Right lobe of liver (tissue), 6 donors: ENCODE measurements at regions not wholly inside any gene's neighbourhood (a gene's known extent, or its start where the extent isn't known, plus 50 kb on each side); places are given as distances from the start of the nearest gene placed in this dataset.
"Not testable (repeated sequence)": the region's sequence is repeated elsewhere in the genome, so short reads cannot be mapped to it uniquely, and the experiment has no call there.

Experiments
- ATAC-seq, 4 donors: fragments of 200-7000 bp; cut with Tn5 transposase; one replicate each; pipeline ENCODE4 v1.9.1; 2020; ENCODE audit warnings: mild to moderate bottlenecking in 4 of 4, moderate library complexity in 4 of 4
- DNase-seq, 3 donors: peaks; one replicate each; pipeline ENCODE4 v3.0.0-alpha.2; 2020
- H3K27ac ChIP-seq, 3 donors: fragments of 200-600 bp; one replicate each; pipeline ENCODE4 v1.8.0; 2022
- H3K27me3 ChIP-seq, 2 donors: fragments of 200-600 bp; one replicate each; pipeline ENCODE4 v1.8.0; 2022
- H3K36me3 ChIP-seq, 4 donors: fragments of 200-600 bp; sonication (generic) in 1 of 4; one replicate each; pipeline versions ENCODE4 v1.5.1 to v1.8.0; 2017 to 2022; ENCODE audit warnings: control low read depth in 1 of 4
- H3K4me1 ChIP-seq, 4 donors: fragments of 200-600 bp; sonication (generic) in 1 of 4; one replicate each; pipeline versions ENCODE4 v1.5.1 to v1.8.0; 2017 to 2022; ENCODE audit warnings: control low read depth in 1 of 4
- H3K4me3 ChIP-seq, 3 donors: fragments of 200-600 bp; one replicate each; pipeline ENCODE4 v1.8.0; 2022
- H3K9me3 ChIP-seq, 4 donors: fragments of 200-600 bp; sonication (generic) in 1 of 4; one replicate each; pipeline versions ENCODE4 v1.5.1 to v1.8.0; 2017 to 2022; ENCODE audit warnings: control low read depth in 1 of 4
- CTCF ChIP-seq, 4 donors: fragments of 200-600 bp in 3 of 4; fragments of 450-650 bp in 1 of 4; IDR thresholded peaks; one replicate each; pipeline versions ENCODE4 v1.5.1 to v1.8.0; 2016 to 2022; ENCODE audit warnings: antibody characterized with exemption in 4 of 4, mild to moderate bottlenecking in 2 of 4
- POLR2A ChIP-seq: fragments of 450-650 bp; IDR thresholded peaks from one replicate; pipeline ENCODE4 v1.6.1; 2017; ENCODE audit warnings: antibody characterized with exemption, mild to moderate bottlenecking
- WGBS: methylation state at CpG from one replicate; pipeline ENCODE4 v1.1.6; 2018; ENCODE audit warnings: low coverage, low lambda C conversion rate; ENCODE audit not compliant: insufficient coverage; ENCODE audit errors: missing lambda C conversion rate; 5-methylcytosine and 5-hydroxymethylcytosine counted together
- intact Hi-C, 2 donors: fragments of 100-400 bp; cut with DNase I; formaldehyde crosslinking; loops; one replicate each; pipeline versions ENCODE4 v1.11.2 to v1.14.1; 2022
- donor health status: DM: no; HTN: yes; CAD: no.
- donor health status: DM: no; HTN: no; CAD: no.
- donor health status: DM: no; HTN: no; CAD: no.
- donor health status: DM: no; HTN: yes; CAD: no.
- donor health status: DM: no; HTN: yes; CAD: no.

GRCh38 chr5:27450607-27451006 lies 412.2 kb upstream of the CDH9 start:
- intact Hi-C loops, result no loop called here
- no peak overlapping the region for H3K27ac ChIP-seq
- H3K27me3 ChIP-seq, result no peaks in the 10 kb centered on the region
- no peak for DNase-seq
- no peaks in the 10 kb centered on the region for H3K4me1 ChIP-seq
- ATAC-seq, result no peak
- no peak overlapping the region for H3K4me3 ChIP-seq
- H3K9me3 ChIP-seq, result no peaks in the 10 kb centered on the region
- 45% methylated on average over 3 of the region's 3 CpGs for WGBS
- no peak for TF ChIP-seq CTCF (IDR thresholded peaks at IDR 0.05)
- no peak for TF ChIP-seq POLR2A
- no peaks in the 10 kb centered on the region for H3K36me3 ChIP-seq

- ATAC-seq, H3K27me3 ChIP-seq, H3K9me3 ChIP-seq, H3K4me3 ChIP-seq, H3K4me1 ChIP-seq, H3K27ac ChIP-seq, intact Hi-C loops, H3K36me3 ChIP-seq, DNase-seq: not testable (repeated sequence)
- no CpG with 5 or more reads among the region's 20 CpGs for WGBS
These were observed 401.0 kb upstream of the CDH9 start for GRCh38 chr5:27439383-27439782.

GRCh38 chr5:27437594-27438200 lies 399.3 kb upstream of the CDH9 start:
- WGBS, result 76% methylated on average over 2 of the region's 2 CpGs
- DNase-seq (no peak), ATAC-seq (no peak)
- Histone ChIP-seq H3K9me3 (no peaks in the 10 kb centered on the region), H3K4me1 (no peaks in the 10 kb centered on the region), H3K36me3 (no peaks in the 10 kb centered on the region), H3K27me3 (no peaks in the 10 kb centered on the region), H3K4me3 (no peak overlapping the region), H3K27ac (no peak overlapping the region)
- intact Hi-C loops, result no loop called here
- TF ChIP-seq POLR2A (no peak), CTCF (IDR thresholded peaks at IDR 0.05) (no peak)

- TF ChIP-seq POLR2A, result no peak
- TF ChIP-seq CTCF (IDR thresholded peaks at IDR 0.05), result no peak
- Histone ChIP-seq H3K27me3 (no peaks in the 10 kb centered on the region), H3K27ac (no peak overlapping the region), H3K4me3 (no peak overlapping the region), H3K36me3 (no peaks in the 10 kb centered on the region), H3K9me3 (no peaks in the 10 kb centered on the region), H3K4me1 (no peaks in the 10 kb centered on the region)
- DNase-seq (no peak), ATAC-seq (no peak)
- intact Hi-C loops, result no loop called here
- WGBS, result 66% methylated on average over 4 of the region's 4 CpGs
These were observed 395.9 kb upstream of the CDH9 start for GRCh38 chr5:27434335-27434734.

- no peaks in the 10 kb centered on the region for H3K9me3 ChIP-seq
- H3K4me3 ChIP-seq, result no peak overlapping the region
- DNase-seq (no peak), ATAC-seq (no peak)
- intact Hi-C loops, result no loop called here
- H3K36me3 ChIP-seq, result no peaks in the 10 kb centered on the region
- H3K27ac ChIP-seq, result no peak overlapping the region
- TF ChIP-seq POLR2A, result no peak
- H3K27me3 ChIP-seq, result no peaks in the 10 kb centered on the region
- WGBS, result 88% methylated on average over 1 of the region's 1 CpG
- H3K4me1 ChIP-seq, result no peaks in the 10 kb centered on the region
These were observed 375.7 kb upstream of the CDH9 start for GRCh38 chr5:27414099-27414498.

GRCh38 chr5:27412384-27412783 lies 374.0 kb upstream of the CDH9 start:
- intact Hi-C loops, result no loop called here
- H3K36me3 ChIP-seq, result no peaks in the 10 kb centered on the region
- H3K4me3 ChIP-seq, result no peak overlapping the region
- ATAC-seq (no peak), DNase-seq (no peak)
- H3K27me3 ChIP-seq, result no peaks in the 10 kb centered on the region
- H3K4me1 ChIP-seq, result no peaks in the 10 kb centered on the region
- no peaks in the 10 kb centered on the region for H3K9me3 ChIP-seq
- 65% methylated on average over 1 of the region's 1 CpG for WGBS
- H3K27ac ChIP-seq, result no peak overlapping the region
- TF ChIP-seq CTCF (IDR thresholded peaks at IDR 0.05) (no peak), POLR2A (no peak)
